Right lobe of liver (tissue), 6 donors: ENCODE measurements at regions not wholly inside any gene's neighbourhood (a gene's known extent, or its start where the extent isn't known, plus 50 kb on each side); places are given as distances from the start of the nearest gene placed in this dataset.
"Not testable (repeated sequence)": the region's sequence is repeated elsewhere in the genome, so short reads cannot be mapped to it uniquely, and the experiment has no call there.

ENCODE experiments used
- ATAC-seq, 4 donors: fragments of 200-7000 bp; cut with Tn5 transposase; one replicate each; pipeline ENCODE4 v1.9.1; 2020; ENCODE audit warnings: mild to moderate bottlenecking in 4 of 4, moderate library complexity in 4 of 4
- DNase-seq, 3 donors: peaks; one replicate each; pipeline ENCODE4 v3.0.0-alpha.2; 2020
- H3K27ac ChIP-seq, 3 donors: fragments of 200-600 bp; one replicate each; pipeline ENCODE4 v1.8.0; 2022
- H3K27me3 ChIP-seq, 2 donors: fragments of 200-600 bp; one replicate each; pipeline ENCODE4 v1.8.0; 2022
- H3K36me3 ChIP-seq, 4 donors: fragments of 200-600 bp; sonication (generic) in 1 of 4; one replicate each; pipeline versions ENCODE4 v1.5.1 to v1.8.0; 2017 to 2022; ENCODE audit warnings: control low read depth in 1 of 4
- H3K4me1 ChIP-seq, 4 donors: fragments of 200-600 bp; sonication (generic) in 1 of 4; one replicate each; pipeline versions ENCODE4 v1.5.1 to v1.8.0; 2017 to 2022; ENCODE audit warnings: control low read depth in 1 of 4
- H3K4me3 ChIP-seq, 3 donors: fragments of 200-600 bp; one replicate each; pipeline ENCODE4 v1.8.0; 2022
- H3K9me3 ChIP-seq, 4 donors: fragments of 200-600 bp; sonication (generic) in 1 of 4; one replicate each; pipeline versions ENCODE4 v1.5.1 to v1.8.0; 2017 to 2022; ENCODE audit warnings: control low read depth in 1 of 4
- CTCF ChIP-seq, 4 donors: fragments of 200-600 bp in 3 of 4; fragments of 450-650 bp in 1 of 4; IDR thresholded peaks; one replicate each; pipeline versions ENCODE4 v1.5.1 to v1.8.0; 2016 to 2022; ENCODE audit warnings: antibody characterized with exemption in 4 of 4, mild to moderate bottlenecking in 2 of 4
- POLR2A ChIP-seq: fragments of 450-650 bp; IDR thresholded peaks from one replicate; pipeline ENCODE4 v1.6.1; 2017; ENCODE audit warnings: antibody characterized with exemption, mild to moderate bottlenecking
- WGBS: methylation state at CpG from one replicate; pipeline ENCODE4 v1.1.6; 2018; ENCODE audit warnings: low coverage, low lambda C conversion rate; ENCODE audit not compliant: insufficient coverage; ENCODE audit errors: missing lambda C conversion rate; 5-methylcytosine and 5-hydroxymethylcytosine counted together
- intact Hi-C, 2 donors: fragments of 100-400 bp; cut with DNase I; formaldehyde crosslinking; loops; one replicate each; pipeline versions ENCODE4 v1.11.2 to v1.14.1; 2022
- donor health status: DM: no; HTN: yes; CAD: no.
- donor health status: DM: no; HTN: no; CAD: no.
- donor health status: DM: no; HTN: no; CAD: no.
- donor health status: DM: no; HTN: yes; CAD: no.
- donor health status: DM: no; HTN: yes; CAD: no.

GRCh38 chr6:130615816-130616215 lies 211.4 kb upstream of the SMLR1 start:
- intact Hi-C loops = no loop called here
- WGBS = 90% methylated on average over 1 of the region's 1 CpG
- no peak overlapping the region for H3K27ac ChIP-seq

GRCh38 chr6:130617658-130618057 lies 209.5 kb upstream of the SMLR1 start:
- intact Hi-C loops = no loop called here
- Histone ChIP-seq H3K4me3 (no peak overlapping the region), H3K27me3 (no peaks in the 10 kb centered on the region), H3K9me3 (no peaks in the 10 kb centered on the region), H3K36me3 (no peaks in the 10 kb centered on the region), H3K27ac (no peak overlapping the region), H3K4me1 (no peaks in the 10 kb centered on the region)
- TF ChIP-seq CTCF (IDR thresholded peaks at IDR 0.05) = no peak
- TF ChIP-seq POLR2A = no peak
- DNase-seq (no peak), ATAC-seq (no peak)
- WGBS = 58% methylated on average over 2 of the region's 2 CpGs

More at GRCh38 chr6:130615816-130616215, 211.4 kb upstream of the SMLR1 start:
- Histone ChIP-seq H3K9me3 (no peaks in the 10 kb centered on the region), H3K4me3 (no peak overlapping the region), H3K36me3 (no peaks in the 10 kb centered on the region), H3K27me3 (no peaks in the 10 kb centered on the region), H3K4me1 (no peaks in the 10 kb centered on the region)
- DNase-seq (no peak), ATAC-seq (no peak)
- TF ChIP-seq CTCF (IDR thresholded peaks at IDR 0.05) = no peak
- TF ChIP-seq POLR2A = no peak

DNA sequence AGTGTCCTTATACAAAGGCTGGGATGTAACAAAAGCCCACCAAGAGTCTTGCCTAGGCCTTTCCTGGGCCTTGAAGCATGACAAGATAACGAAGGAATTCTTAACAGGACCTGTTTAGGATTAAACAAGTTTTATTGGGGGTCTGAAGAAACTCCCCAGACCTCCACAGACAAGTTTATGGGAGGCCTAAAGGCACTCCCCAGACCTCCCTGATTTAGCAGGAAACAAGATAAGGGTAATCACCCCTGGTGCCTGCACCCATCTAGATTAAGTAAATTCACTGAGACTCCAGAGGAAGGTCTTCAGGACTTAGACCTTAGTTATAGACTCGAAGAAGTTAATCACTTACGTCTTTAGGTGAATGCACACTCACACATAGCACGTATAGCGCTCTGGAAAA lies 208.4 kb upstream of the SMLR1 start:
- intact Hi-C loops, H3K4me1 ChIP-seq, H3K27me3 ChIP-seq, H3K9me3 ChIP-seq, H3K4me3 ChIP-seq, H3K27ac ChIP-seq, H3K36me3 ChIP-seq, ATAC-seq, DNase-seq: not testable (repeated sequence)
- 69% methylated on average over 4 of the region's 5 CpGs for WGBS

DNA sequence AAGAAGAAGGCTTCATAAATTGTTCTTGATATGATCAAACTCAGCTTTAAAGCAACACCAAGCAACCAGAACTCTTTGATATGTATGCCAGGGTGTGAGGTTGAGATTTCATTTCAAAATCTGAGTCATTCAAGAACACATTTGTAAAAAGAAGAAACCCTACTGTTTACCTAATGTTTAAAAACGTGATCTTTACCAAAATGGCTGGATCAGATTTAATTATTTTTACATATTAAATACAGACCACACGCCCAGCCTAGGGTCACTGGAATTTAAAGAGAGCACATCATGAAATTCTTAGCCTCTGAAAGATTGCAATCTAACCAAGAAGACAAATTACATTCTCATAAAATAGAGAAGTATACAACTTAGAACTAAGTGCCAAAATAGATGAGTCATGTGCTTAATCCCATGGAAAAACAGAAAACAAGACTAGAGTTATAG lies 206.8 kb upstream of the SMLR1 start:
- WGBS = 48% methylated on average over 2 of the region's 2 CpGs
- DNase-seq (no peak), ATAC-seq (no peak)
- TF ChIP-seq POLR2A (no peak), CTCF (IDR thresholded peaks at IDR 0.05) (no peak)
- Histone ChIP-seq H3K36me3 (no peaks in the 10 kb centered on the region), H3K4me1 (no peaks in the 10 kb centered on the region), H3K4me3 (no peak overlapping the region), H3K9me3 (no peaks in the 10 kb centered on the region), H3K27me3 (no peaks in the 10 kb centered on the region), H3K27ac (no peak overlapping the region)
- intact Hi-C loops = no loop called here

GRCh38 chr6:130622142-130622541 lies 205.1 kb upstream of the SMLR1 start:
- TF ChIP-seq POLR2A (no peak), CTCF (IDR thresholded peaks at IDR 0.05) (no peak)
- Histone ChIP-seq H3K4me1 (no peaks in the 10 kb centered on the region), H3K27me3 (no peaks in the 10 kb centered on the region), H3K36me3 (no peaks in the 10 kb centered on the region), H3K27ac (no peak overlapping the region), H3K4me3 (no peak overlapping the region), H3K9me3 (no peaks in the 10 kb centered on the region)
- no peak for DNase-seq
- intact Hi-C loops = no loop called here
- ATAC-seq = no peak
